ENCODE measurements at regions not wholly inside any gene's neighbourhood (a gene's known extent, or its start where the extent isn't known, plus 50 kb on each side); places are given as distances from the start of the nearest gene placed in this dataset.

- Histone ChIP-seq H3K4me1 (no peaks in the 10 kb centered on the region), H3K9me3 (no peaks in the 10 kb centered on the region), H3K27ac (no peak overlapping the region), H3K36me3 (no peaks in the 10 kb centered on the region), H3K27me3 (no peaks in the 10 kb centered on the region), H3K4me3 (no peak overlapping the region)
- TF ChIP-seq, protein P1, sequence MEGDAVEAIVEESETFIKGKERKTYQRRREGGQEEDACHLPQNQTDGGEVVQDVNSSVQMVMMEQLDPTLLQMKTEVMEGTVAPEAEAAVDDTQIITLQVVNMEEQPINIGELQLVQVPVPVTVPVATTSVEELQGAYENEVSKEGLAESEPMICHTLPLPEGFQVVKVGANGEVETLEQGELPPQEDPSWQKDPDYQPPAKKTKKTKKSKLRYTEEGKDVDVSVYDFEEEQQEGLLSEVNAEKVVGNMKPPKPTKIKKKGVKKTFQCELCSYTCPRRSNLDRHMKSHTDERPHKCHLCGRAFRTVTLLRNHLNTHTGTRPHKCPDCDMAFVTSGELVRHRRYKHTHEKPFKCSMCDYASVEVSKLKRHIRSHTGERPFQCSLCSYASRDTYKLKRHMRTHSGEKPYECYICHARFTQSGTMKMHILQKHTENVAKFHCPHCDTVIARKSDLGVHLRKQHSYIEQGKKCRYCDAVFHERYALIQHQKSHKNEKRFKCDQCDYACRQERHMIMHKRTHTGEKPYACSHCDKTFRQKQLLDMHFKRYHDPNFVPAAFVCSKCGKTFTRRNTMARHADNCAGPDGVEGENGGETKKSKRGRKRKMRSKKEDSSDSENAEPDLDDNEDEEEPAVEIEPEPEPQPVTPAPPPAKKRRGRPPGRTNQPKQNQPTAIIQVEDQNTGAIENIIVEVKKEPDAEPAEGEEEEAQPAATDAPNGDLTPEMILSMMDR (IDR thresholded peaks at IDR 0.05), result no peak
- no peak for DNase-seq
- intact Hi-C loops (cut with DNase I; ENCODE audit: low total_unique reads), result no loop called here
Observed at GRCh38 chr1:79128722-79129121, 122.2 kb upstream of the ADGRL4 start.

DNA sequence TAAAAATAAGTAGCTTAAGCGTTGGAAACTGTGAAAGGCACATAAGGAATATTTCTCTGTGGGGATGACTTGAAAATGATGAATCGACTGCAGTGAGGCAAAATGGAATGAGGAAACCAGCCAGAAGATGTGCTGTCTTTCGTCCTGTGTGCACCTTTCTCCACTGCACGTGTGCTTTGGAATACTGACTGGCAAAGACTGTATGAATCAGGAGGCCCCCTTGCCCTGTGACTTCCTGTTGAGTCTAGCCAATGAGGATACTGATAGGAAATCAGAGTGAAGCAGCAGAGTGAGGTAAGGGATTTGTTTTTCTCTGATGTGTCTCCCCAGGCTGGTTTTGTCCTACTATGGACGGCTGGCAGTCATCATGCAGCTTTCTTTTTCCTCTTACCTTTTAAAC is 118.2 kb upstream of the ADGRL4 start:
- H3K4me3 ChIP-seq, result no peak overlapping the region
- no peak overlapping the region for H3K27ac ChIP-seq
- intact Hi-C loops (cut with DNase I; ENCODE audit: low total_unique reads), result no loop called here

DNA sequence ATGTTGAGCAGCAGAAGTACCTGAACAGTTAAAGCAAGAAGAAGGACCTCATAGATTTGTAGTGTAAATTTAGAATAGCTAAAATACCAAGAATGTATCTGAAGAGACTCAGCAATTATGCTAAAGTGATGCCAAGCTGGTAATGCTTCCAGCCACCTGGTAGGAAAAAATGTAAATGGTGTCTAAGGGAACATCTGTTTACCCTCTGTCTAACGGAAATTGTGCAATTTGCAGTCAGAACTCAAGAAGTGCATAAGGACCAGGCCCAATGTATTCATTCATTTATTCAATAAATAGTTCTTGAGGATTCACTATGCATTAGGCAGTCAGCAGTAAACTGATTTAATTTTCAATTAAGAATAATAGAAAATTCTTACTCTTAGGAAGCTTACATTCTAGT is 116.0 kb upstream of the ADGRL4 start:
- no peak for DNase-seq
- no peaks in the 10 kb centered on the region for H3K9me3 ChIP-seq
- no peak overlapping the region for H3K4me3 ChIP-seq
- no peaks in the 10 kb centered on the region for H3K36me3 ChIP-seq
- H3K27me3 ChIP-seq, result no peaks in the 10 kb centered on the region
- H3K4me1 ChIP-seq, result no peaks in the 10 kb centered on the region
- H3K27ac ChIP-seq, result no peak overlapping the region
- TF ChIP-seq, protein P1 (IDR thresholded peaks at IDR 0.05), result no peak
- intact Hi-C loops (cut with DNase I; ENCODE audit: low total_unique reads), result no loop called here

More for the DNA sequence above, 118.2 kb upstream of the ADGRL4 start:
- H3K9me3 ChIP-seq, result no peaks in the 10 kb centered on the region
- TF ChIP-seq, protein P1 (IDR thresholded peaks at IDR 0.05), result no peak
- H3K27me3 ChIP-seq, result no peaks in the 10 kb centered on the region
- DNase-seq, result no peak
- no peaks in the 10 kb centered on the region for H3K4me1 ChIP-seq
- no peaks in the 10 kb centered on the region for H3K36me3 ChIP-seq

- H3K9me3 ChIP-seq, result no peaks in the 10 kb centered on the region
- H3K4me1 ChIP-seq, result no peaks in the 10 kb centered on the region
- no peaks in the 10 kb centered on the region for H3K36me3 ChIP-seq
- no peaks in the 10 kb centered on the region for H3K27me3 ChIP-seq
- no peak for DNase-seq
- no peak overlapping the region for H3K4me3 ChIP-seq
- H3K27ac ChIP-seq, result no peak overlapping the region
- TF ChIP-seq, protein P1 (IDR thresholded peaks at IDR 0.05), result no peak
- intact Hi-C loops (cut with DNase I; ENCODE audit: low total_unique reads), result no loop called here
Observed at GRCh38 chr1:79117376-79117775, 110.8 kb upstream of the ADGRL4 start.

- H3K36me3 ChIP-seq, result no peaks in the 10 kb centered on the region
- H3K9me3 ChIP-seq, result no peaks in the 10 kb centered on the region
- intact Hi-C loops (cut with DNase I; ENCODE audit: low total_unique reads), result no loop called here
- TF ChIP-seq, protein P1 (IDR thresholded peaks at IDR 0.05), result no peak
- no peak for DNase-seq
- H3K27me3 ChIP-seq, result no peaks in the 10 kb centered on the region
- H3K27ac ChIP-seq, result no peak overlapping the region
- H3K4me3 ChIP-seq, result no peak overlapping the region
- H3K4me1 ChIP-seq, result no peaks in the 10 kb centered on the region
Observed at GRCh38 chr1:79113836-79114235, 107.3 kb upstream of the ADGRL4 start.

DNA sequence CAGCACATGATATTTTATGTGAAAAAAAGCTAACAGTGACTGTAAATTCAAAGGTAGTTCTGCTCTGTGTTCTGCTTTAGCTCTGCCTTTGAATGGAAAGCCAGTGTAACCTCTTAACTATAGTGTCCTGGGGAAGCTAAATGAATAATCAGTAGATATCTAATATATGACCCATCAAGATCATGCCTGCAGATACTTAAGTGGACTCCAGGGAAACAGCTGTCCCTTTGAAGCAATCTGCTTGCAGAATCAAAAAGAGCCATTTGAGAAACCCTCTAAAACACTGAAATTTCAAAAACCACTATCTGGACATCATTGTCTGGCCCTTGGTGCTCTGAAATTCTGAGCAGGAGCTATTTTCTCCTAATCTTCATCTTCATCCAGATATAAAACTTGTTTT is 104.2 kb upstream of the ADGRL4 start:
- no peaks in the 10 kb centered on the region for H3K27me3 ChIP-seq
- TF ChIP-seq, protein P1 (IDR thresholded peaks at IDR 0.05), result no peak
- no peaks in the 10 kb centered on the region for H3K36me3 ChIP-seq
- intact Hi-C loops (cut with DNase I; ENCODE audit: low total_unique reads), result no loop called here
- H3K27ac ChIP-seq, result no peak overlapping the region
- H3K9me3 ChIP-seq, result no peaks in the 10 kb centered on the region
- no peak for DNase-seq
- H3K4me3 ChIP-seq, result no peak overlapping the region
- peaks cover 0 to 2% (median 0%) of the 10 kb centered on the region in 4 donors for H3K4me1 ChIP-seq

Data from tibial artery (tissue), 4 donors.